Right atrium auricular region (tissue), 2 donors: ENCODE measurements at regions not wholly inside any gene's neighbourhood (a gene's known extent, or its start where the extent isn't known, plus 50 kb on each side); places are given as distances from the start of the nearest gene placed in this dataset.

ENCODE experiments used
- DNase-seq: peaks from one replicate; pipeline ENCODE4 v3.0.0-alpha.2; 2019; ENCODE audit warnings: low spot score
- H3K27ac ChIP-seq, 2 donors: fragments of 200-600 bp; sonication (generic); 1 replicate in 1 of 2; 2 replicates in 1 of 2; pipeline ENCODE4 v1.5.1; 2016 to 2019
- H3K27me3 ChIP-seq, 2 donors: fragments of 200-600 bp; sonication (generic); one replicate each; pipeline versions ENCODE4 v1.5.1 to v1.6.0; 2017 to 2019
- H3K36me3 ChIP-seq: fragments of 200-600 bp; sonication (generic); one replicate; pipeline ENCODE4 v1.5.1; 2016
- H3K4me1 ChIP-seq, 2 donors: fragments of 200-600 bp; sonication (generic); one replicate each; pipeline versions ENCODE4 v1.5.1 to v1.6.0; 2017 to 2019
- H3K4me3 ChIP-seq, 2 donors: fragments of 200-600 bp; sonication (generic); 1 replicate in 1 of 2; 2 replicates in 1 of 2; pipeline ENCODE4 v1.5.1; 2017 to 2019; ENCODE audit warnings: mild to moderate bottlenecking in 1 of 2, moderate library complexity in 1 of 2
- H3K9me3 ChIP-seq, 2 donors: fragments of 200-600 bp; sonication (generic); one replicate each; pipeline ENCODE4 v1.5.1; 2019
- TF ChIP-seq, protein P1 (sequence below), 2 donors: fragments of 200-600 bp; sonication (generic); IDR thresholded peaks; one replicate each; pipeline ENCODE4 v1.5.1; 2019; ENCODE audit warnings: antibody characterized with exemption in 2 of 2

DNA sequence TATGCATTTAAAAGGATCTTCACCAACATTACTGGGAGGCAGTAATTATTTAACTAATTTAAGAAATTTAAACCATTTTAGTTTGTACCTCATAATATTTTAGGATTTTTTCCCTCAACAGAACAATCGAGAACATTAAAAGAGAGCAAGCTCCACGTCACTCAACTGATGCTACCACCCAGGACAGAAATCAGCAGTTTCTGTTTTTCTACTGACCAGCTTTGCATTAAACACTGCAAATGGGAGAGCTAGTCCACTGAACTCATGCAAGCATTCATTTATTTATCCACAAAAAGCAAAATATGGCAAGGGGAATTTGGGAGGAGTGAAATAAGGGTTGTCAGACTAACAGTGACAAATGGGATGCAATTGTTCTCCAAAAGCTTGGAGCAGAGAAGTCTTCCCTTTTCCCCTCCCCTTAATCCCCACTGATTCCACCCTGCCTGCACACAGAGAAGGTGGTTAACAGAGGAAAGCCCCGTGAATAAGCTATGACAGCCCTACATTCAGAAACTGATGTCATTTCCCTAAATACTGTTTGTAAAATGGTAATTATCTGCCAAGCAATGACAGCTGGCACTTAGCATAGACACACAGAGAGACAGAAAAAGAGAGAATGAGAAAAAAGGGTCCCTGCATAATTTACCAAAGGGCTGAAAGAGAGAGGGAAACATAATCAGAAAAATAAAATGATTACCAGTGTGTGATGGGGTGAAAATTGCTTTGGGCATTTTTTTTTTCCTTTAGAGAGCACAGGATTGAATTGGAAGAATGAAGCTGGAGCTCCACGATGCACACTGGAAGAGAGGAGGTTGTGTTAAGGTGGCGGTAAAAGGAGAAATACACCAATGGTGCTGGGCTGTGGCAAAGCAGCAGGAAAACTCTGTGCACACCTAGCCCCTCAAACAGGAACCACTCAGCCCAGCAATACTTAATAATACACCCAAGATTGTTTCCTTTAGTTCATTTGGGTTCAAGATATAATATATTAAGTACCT lies 777.4 kb downstream of the TUSC7 start:
- H3K9me3 ChIP-seq: no peaks in the 10 kb centered on the region
- H3K36me3 ChIP-seq: no peaks in the 10 kb centered on the region
- H3K27ac ChIP-seq: no peak overlapping the region
- TF ChIP-seq, protein P1, sequence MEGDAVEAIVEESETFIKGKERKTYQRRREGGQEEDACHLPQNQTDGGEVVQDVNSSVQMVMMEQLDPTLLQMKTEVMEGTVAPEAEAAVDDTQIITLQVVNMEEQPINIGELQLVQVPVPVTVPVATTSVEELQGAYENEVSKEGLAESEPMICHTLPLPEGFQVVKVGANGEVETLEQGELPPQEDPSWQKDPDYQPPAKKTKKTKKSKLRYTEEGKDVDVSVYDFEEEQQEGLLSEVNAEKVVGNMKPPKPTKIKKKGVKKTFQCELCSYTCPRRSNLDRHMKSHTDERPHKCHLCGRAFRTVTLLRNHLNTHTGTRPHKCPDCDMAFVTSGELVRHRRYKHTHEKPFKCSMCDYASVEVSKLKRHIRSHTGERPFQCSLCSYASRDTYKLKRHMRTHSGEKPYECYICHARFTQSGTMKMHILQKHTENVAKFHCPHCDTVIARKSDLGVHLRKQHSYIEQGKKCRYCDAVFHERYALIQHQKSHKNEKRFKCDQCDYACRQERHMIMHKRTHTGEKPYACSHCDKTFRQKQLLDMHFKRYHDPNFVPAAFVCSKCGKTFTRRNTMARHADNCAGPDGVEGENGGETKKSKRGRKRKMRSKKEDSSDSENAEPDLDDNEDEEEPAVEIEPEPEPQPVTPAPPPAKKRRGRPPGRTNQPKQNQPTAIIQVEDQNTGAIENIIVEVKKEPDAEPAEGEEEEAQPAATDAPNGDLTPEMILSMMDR (IDR thresholded peaks at IDR 0.05): no peak
- no peak for DNase-seq
- no peaks in the 10 kb centered on the region for H3K4me1 ChIP-seq
- no peaks in the 10 kb centered on the region for H3K27me3 ChIP-seq
- no peak overlapping the region for H3K4me3 ChIP-seq

DNA sequence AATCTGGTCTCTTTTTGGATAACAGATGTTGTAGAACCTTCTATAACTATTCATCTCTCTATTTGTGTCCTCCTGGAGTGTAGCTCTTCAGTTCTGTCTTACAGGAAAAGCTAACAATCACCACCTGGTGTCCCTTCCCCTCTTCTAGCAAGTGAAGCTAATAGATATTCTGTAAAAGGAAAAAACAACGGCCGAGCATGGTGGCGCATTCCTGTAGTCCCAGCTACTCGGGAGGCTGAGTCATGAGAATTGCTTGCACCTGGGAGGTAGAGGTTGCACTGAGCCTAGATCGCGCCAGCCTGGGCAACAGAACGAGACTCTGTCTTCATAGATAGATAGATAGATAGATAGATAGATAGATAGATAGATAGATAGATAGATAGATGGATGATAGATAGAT lies 779.4 kb downstream of the TUSC7 start:
- no peak for DNase-seq
- TF ChIP-seq, protein P1 (IDR thresholded peaks at IDR 0.05): no peak

DNA sequence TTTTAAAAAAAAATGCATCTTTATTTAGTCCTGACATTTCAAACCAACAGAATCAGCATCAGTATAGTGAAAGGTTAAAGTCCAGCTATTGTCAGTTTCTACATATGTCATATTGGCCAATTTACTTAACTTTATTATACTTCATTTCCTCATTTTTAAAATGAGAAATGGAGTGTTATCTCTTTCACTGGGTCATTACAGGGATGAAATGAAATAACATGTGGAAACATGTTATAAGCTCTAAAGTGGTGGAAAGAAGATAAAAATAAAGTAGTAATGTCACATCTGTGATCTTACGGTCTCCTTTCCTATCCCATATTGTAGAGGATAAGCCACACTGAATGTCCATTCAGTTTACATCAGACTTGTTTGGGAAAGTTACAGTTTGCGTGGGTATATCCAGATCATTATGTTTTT lies 780.1 kb downstream of the TUSC7 start:
- Histone ChIP-seq H3K9me3 (no peaks in the 10 kb centered on the region), H3K27ac (no peak overlapping the region), H3K36me3 (no peaks in the 10 kb centered on the region), H3K27me3 (no peaks in the 10 kb centered on the region), H3K4me1 (no peaks in the 10 kb centered on the region), H3K4me3 (no peak overlapping the region)
- DNase-seq: no peak
- TF ChIP-seq, protein P1 (IDR thresholded peaks at IDR 0.05): no peak

More for the DNA sequence above, 779.4 kb downstream of the TUSC7 start:
- H3K27me3 ChIP-seq: no peaks in the 10 kb centered on the region
- no peaks in the 10 kb centered on the region for H3K9me3 ChIP-seq
- no peak overlapping the region for H3K27ac ChIP-seq
- H3K4me3 ChIP-seq: no peak overlapping the region
- no peaks in the 10 kb centered on the region for H3K36me3 ChIP-seq
- H3K4me1 ChIP-seq: no peaks in the 10 kb centered on the region

DNA sequence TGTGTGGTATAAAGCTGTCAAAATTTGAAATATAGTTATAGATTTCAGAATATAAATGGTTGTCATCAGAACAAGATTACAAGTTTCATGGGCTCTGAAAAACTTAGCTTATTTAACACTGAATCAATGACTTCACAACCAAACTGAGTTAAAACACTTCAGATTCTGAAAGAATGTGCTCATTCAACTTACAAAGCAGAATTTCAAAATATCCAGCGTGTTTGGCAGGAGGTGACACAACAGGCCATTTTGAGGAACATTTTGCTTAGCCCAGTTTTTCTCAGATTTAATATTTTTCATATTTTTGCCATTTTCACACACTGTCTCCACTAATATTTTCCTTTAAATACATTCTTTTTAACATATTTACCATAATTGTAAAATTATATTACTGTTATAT lies 781.1 kb downstream of the TUSC7 start:
- DNase-seq: no peak
- Histone ChIP-seq H3K27ac (no peak overlapping the region), H3K4me1 (no peaks in the 10 kb centered on the region), H3K9me3 (no peaks in the 10 kb centered on the region), H3K27me3 (no peaks in the 10 kb centered on the region), H3K4me3 (no peak overlapping the region), H3K36me3 (no peaks in the 10 kb centered on the region)
- TF ChIP-seq, protein P1 (IDR thresholded peaks at IDR 0.05): no peak

DNA sequence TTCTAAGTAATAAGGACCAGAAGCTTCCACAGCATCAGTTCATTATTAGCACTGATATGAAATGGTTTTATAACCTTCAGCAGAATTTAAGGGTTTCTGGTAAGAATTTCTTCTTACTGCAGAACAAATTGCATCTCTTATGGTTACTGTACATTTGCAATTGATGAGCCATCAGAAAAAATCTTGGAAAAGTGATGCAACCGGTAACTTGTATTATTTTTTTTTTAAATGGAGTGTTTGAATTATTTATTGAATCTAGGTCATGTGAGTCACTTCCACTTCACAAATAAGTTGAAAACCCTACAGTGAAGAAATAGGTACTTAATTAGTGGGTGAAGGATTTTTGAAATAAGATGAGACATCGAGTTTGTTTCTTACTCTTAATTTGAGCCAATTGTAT lies 786.0 kb downstream of the TUSC7 start:
- Histone ChIP-seq H3K27me3 (no peaks in the 10 kb centered on the region), H3K4me3 (no peak overlapping the region), H3K9me3 (no peaks in the 10 kb centered on the region), H3K4me1 (no peaks in the 10 kb centered on the region), H3K27ac (no peak overlapping the region), H3K36me3 (no peaks in the 10 kb centered on the region)
- TF ChIP-seq, protein P1 (IDR thresholded peaks at IDR 0.05): no peak
- DNase-seq: no peak
